ENCODE measurements at regions not wholly inside any gene's neighbourhood (a gene's known extent, or its start where the extent isn't known, plus 50 kb on each side); places are given as distances from the start of the nearest gene placed in this dataset.

- TF ChIP-seq, protein P1, sequence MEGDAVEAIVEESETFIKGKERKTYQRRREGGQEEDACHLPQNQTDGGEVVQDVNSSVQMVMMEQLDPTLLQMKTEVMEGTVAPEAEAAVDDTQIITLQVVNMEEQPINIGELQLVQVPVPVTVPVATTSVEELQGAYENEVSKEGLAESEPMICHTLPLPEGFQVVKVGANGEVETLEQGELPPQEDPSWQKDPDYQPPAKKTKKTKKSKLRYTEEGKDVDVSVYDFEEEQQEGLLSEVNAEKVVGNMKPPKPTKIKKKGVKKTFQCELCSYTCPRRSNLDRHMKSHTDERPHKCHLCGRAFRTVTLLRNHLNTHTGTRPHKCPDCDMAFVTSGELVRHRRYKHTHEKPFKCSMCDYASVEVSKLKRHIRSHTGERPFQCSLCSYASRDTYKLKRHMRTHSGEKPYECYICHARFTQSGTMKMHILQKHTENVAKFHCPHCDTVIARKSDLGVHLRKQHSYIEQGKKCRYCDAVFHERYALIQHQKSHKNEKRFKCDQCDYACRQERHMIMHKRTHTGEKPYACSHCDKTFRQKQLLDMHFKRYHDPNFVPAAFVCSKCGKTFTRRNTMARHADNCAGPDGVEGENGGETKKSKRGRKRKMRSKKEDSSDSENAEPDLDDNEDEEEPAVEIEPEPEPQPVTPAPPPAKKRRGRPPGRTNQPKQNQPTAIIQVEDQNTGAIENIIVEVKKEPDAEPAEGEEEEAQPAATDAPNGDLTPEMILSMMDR (IDR thresholded peaks at IDR 0.05; ENCODE audit: low read depth, low read length, missing control alignments), result no peak
- no peak overlapping the region for H3K4me3 ChIP-seq (ENCODE audit: low read depth, low read length)
- no peak for DNase-seq (ENCODE audit: low read depth)
- in situ Hi-C loops (cut with HindIII; ENCODE audit: low sequenced_read_pairs), result no loop called here
Measured at GRCh38 chr22:47335958-47336357, 573.5 kb downstream of the TBC1D22A start.

DNA sequence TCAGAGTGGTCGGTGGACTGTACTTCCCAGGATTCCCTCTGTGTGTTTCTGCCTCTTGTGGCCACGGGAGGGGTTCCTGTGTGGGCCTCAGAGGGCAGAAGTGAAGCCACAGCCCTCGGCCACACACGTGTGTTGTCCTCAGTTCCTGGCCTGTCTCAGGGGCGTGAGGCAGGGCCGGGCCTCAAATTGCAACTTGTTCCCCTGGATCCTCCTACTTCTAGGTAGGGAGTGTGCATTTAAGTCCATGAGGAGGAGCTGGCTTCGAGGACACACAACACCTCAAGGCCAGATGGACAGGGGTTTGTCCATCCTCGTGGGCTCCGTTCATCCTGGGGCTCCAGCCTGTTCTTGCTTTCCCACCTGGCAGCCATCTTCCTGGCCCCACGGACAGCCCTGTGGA lies 573.0 kb downstream of the TBC1D22A start:
- in situ Hi-C loops (cut with HindIII; ENCODE audit: low sequenced_read_pairs), result no loop called here
- no peak overlapping the region for H3K4me3 ChIP-seq (ENCODE audit: low read depth, low read length)
- no peak for DNase-seq (ENCODE audit: low read depth)
- TF ChIP-seq, protein P1 (IDR thresholded peaks at IDR 0.05; ENCODE audit: low read depth, low read length, missing control alignments), result no peak

- in situ Hi-C loops (cut with HindIII; ENCODE audit: low sequenced_read_pairs), result no loop called here
- DNase-seq (ENCODE audit: low read depth), result no peak
- TF ChIP-seq, protein P1 (IDR thresholded peaks at IDR 0.05; ENCODE audit: low read depth, low read length, missing control alignments), result no peak
- no peak overlapping the region for H3K4me3 ChIP-seq (ENCODE audit: low read depth, low read length)
Measured at GRCh38 chr22:47334601-47335000, 572.2 kb downstream of the TBC1D22A start.

DNA sequence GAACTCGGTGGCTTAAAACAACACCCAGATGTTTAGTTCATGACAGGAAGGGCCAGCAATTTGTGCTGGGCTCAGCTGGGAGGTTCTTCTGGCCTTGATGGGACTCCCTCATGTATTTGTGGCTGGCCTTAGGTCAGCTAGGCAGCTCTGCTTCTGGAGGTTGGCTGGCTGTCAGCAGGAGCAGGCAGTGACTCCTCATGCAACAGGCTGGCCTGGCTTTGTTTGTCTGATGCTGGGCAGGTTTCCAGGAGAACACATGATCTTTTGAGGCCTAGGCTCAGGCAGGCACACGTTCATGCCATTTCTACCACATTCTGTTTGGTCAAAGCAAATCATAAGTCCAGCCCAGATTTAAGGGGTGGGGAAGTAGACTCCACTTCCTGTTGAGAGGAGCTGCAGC lies 571.2 kb downstream of the TBC1D22A start:
- peak; percentile 15 for DNase-seq (ENCODE audit: low read depth)
- in situ Hi-C loops (cut with HindIII; ENCODE audit: low sequenced_read_pairs), result no loop called here
- no peak overlapping the region for H3K4me3 ChIP-seq (ENCODE audit: low read depth, low read length)
- TF ChIP-seq, protein P1 (IDR thresholded peaks at IDR 0.05; ENCODE audit: low read depth, low read length, missing control alignments), result no peak

DNA sequence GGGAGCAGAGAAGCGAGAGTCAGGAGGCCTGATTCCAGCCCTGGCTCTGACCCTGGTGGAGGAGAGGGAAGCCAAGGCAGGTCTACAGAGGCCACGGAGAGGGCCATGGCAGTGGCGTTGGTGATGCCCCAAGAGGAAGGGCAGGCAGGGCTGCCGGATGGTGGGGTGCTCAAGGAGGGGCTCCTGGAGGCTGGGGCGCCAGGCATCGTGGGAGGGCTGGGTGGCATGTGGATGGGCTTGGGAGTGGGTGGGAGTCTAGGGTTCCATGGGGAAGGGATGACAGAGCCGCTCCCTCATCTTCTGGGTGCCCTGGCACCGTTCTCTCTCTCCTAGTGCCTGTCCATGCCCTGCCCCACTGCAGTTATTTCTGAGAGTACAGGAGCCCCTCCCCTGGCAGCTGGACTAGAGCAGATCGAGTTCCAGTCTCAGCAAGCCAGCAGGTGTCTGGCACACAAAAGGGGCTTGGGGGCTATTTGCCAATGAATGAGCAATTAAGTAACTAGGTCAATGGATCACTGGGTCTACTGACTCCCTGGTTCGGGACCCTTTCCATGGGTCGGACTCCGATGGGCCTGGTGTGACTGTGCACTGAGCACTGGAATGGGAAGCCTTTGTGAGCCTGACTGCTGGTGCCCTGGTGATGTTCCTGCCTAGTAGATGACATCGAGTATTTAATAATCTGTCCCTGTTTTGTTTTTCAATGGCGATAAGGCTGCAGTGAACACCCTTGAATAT lies 570.0 kb downstream of the TBC1D22A start:
- no peak for DNase-seq (ENCODE audit: low read depth)
- H3K4me3 ChIP-seq (ENCODE audit: low read depth, low read length), result no peak overlapping the region
- in situ Hi-C loops (cut with HindIII; ENCODE audit: low sequenced_read_pairs), result no loop called here
- TF ChIP-seq, protein P1 (IDR thresholded peaks at IDR 0.05; ENCODE audit: low read depth, low read length, missing control alignments), result no peak

GRCh38 chr22:47331750-47332149 lies 569.3 kb downstream of the TBC1D22A start:
- in situ Hi-C loops (cut with HindIII; ENCODE audit: low sequenced_read_pairs), result no loop called here
- no peak overlapping the region for H3K4me3 ChIP-seq (ENCODE audit: low read depth, low read length)
- TF ChIP-seq, protein P1 (IDR thresholded peaks at IDR 0.05; ENCODE audit: low read depth, low read length, missing control alignments), result no peak
- no peak for DNase-seq (ENCODE audit: low read depth)
